Erythroblast (primary cell): ENCODE measurements at regions not wholly inside any gene's neighbourhood (a gene's known extent, or its start where the extent isn't known, plus 50 kb on each side); places are given as distances from the start of the nearest gene placed in this dataset.

Experiments
- GATA1 ChIP-seq: IDR thresholded peaks from 2 replicates; pipeline ENCODE4 v1.6.1; 2011; ENCODE audit warnings: low read depth, mild to moderate bottlenecking, control low read depth, low read length, moderate library complexity
- POLR2A ChIP-seq: IDR thresholded peaks from 2 replicates; pipeline ENCODE4 v1.6.1; 2011; ENCODE audit warnings: mild to moderate bottlenecking, low read length

DNA sequence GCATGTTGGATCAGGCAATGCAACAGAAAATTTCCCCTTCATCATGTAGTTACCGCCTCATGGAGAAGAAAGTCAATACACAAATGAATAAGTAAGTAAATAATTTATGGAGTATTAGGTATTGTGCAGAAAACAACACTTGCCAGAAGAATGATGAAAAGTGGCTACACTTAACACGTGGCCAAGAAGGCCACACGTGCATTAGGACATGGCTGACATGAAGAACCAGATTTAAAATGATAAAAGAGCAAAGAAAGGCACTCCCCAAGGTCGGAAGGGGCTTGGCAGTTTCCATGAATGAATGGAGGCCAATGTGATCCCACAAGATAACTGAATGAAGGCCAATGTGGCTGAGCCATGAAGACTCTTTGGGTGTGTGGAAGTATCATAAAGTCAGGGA is 447.2 kb downstream of the DOK5 start:
- TF ChIP-seq POLR2A, result no peak
- no peak for TF ChIP-seq GATA1
